PC-9 (cell line): ENCODE measurements at regions not wholly inside any gene's neighbourhood (a gene's known extent, or its start where the extent isn't known, plus 50 kb on each side); places are given as distances from the start of the nearest gene placed in this dataset.

Experiments used
- CTCF ChIP-seq: fragments of 200-600 bp; sonication (generic); conservative IDR thresholded peaks from 2 replicates; pipeline ENCODE4 v1.6.1; 2017; ENCODE audit warnings: mixed run types, antibody characterized with exemption, mild to moderate bottlenecking, moderate library complexity
- EZH2 ChIP-seq: fragments of 200-600 bp; sonication (generic); IDR thresholded peaks from 2 replicates; pipeline ENCODE4 v1.8.0; 2017; ENCODE audit warnings: antibody characterized with exemption, low read depth

GRCh38 chr2:142673836-142674235 is 203.6 kb upstream of the KYNU start:
- no peak for TF ChIP-seq EZH2
- no peak for TF ChIP-seq CTCF
